ENCODE measurements at regions not wholly inside any gene's neighbourhood (a gene's known extent, or its start where the extent isn't known, plus 50 kb on each side); places are given as distances from the start of the nearest gene placed in this dataset.

- H3K36me3 ChIP-seq (ENCODE audit: insufficient read depth, low read length) = no peaks in the 10 kb centered on the region
- no peaks in the 10 kb centered on the region for H3K27me3 Mint-ChIP-seq
- H3K9me3 ChIP-seq (ENCODE audit: control insufficient read depth in 1 of 2, insufficient read depth in 1 of 2, low read length in 2 of 2) = peaks cover 0 to 19% of the 10 kb centered on the region in 2 experiments
- ChIA-PET CTCF (no interaction called here), POLR2A (no interaction called here)
- TF ChIP-seq CTCF (IDR thresholded peaks at IDR 0.05) = no peak
- H3K4me3 Mint-ChIP-seq = no peak overlapping the region
- no peaks in the 10 kb centered on the region for H3K27me3 ChIP-seq (ENCODE audit: control insufficient read depth in 1 of 2, insufficient read depth in 2 of 2, low read length in 2 of 2)
- no peak overlapping the region for H3K27ac Mint-ChIP-seq
- H3K36me3 Mint-ChIP-seq (ENCODE audit: low read depth) = no peaks in the 10 kb centered on the region
- no peak overlapping the region for H3K27ac ChIP-seq (ENCODE audit: low read depth in 1 of 2, low read length in 2 of 2)
- intact Hi-C loops (cut with DNase I, micrococcal nuclease) = no loop called here
- peaks cover 2% of the 10 kb centered on the region for H3K9me3 Mint-ChIP-seq
- no peaks in the 10 kb centered on the region for H3K4me1 ChIP-seq (ENCODE audit: insufficient read depth, low read length)
- no peaks in the 10 kb centered on the region for H3K4me1 Mint-ChIP-seq (ENCODE audit: low read depth)
- DNase-seq (no peak), ATAC-seq (ENCODE audit: poor library complexity) (no peak)
- no peak overlapping the region for H3K4me3 ChIP-seq (ENCODE audit: low read length)
These were observed 63.1 kb upstream of the NDN start for GRCh38 chr15:23750179-23750578.

GRCh38 chr15:23750776-23751175 is 63.7 kb upstream of the NDN start:
- Histone ChIP-seq H3K4me3 (ENCODE audit: low read length) (no peak overlapping the region), H3K4me1 (ENCODE audit: insufficient read depth, low read length) (no peaks in the 10 kb centered on the region), H3K36me3 (ENCODE audit: insufficient read depth, low read length) (no peaks in the 10 kb centered on the region), H3K27me3 (ENCODE audit: control insufficient read depth in 1 of 2, insufficient read depth in 2 of 2, low read length in 2 of 2) (no peaks in the 10 kb centered on the region), H3K27ac (ENCODE audit: low read depth in 1 of 2, low read length in 2 of 2) (no peak overlapping the region), H3K9me3 (ENCODE audit: control insufficient read depth in 1 of 2, insufficient read depth in 1 of 2, low read length in 2 of 2) (peaks cover 0 to 20% of the 10 kb centered on the region in 2 experiments)
- H3K4me3 Mint-ChIP-seq = no peak overlapping the region
- intact Hi-C loops (cut with DNase I, micrococcal nuclease) = no loop called here
- CTCF ChIA-PET = no interaction called here
- POLR2A ChIA-PET = no interaction called here
- DNase-seq (no peak), ATAC-seq (ENCODE audit: poor library complexity) (no peak)
- H3K4me1 Mint-ChIP-seq (ENCODE audit: low read depth) = no peaks in the 10 kb centered on the region
- no peaks in the 10 kb centered on the region for H3K36me3 Mint-ChIP-seq (ENCODE audit: low read depth)
- TF ChIP-seq CTCF (IDR thresholded peaks at IDR 0.05) = no peak
- H3K9me3 Mint-ChIP-seq = peaks cover 2% of the 10 kb centered on the region
- H3K27me3 Mint-ChIP-seq = no peaks in the 10 kb centered on the region
- no peak overlapping the region for H3K27ac Mint-ChIP-seq

GRCh38 chr15:23753248-23753647 is 66.1 kb upstream of the NDN start:
- ChIA-PET CTCF (no interaction called here), POLR2A (no interaction called here)
- intact Hi-C loops (cut with DNase I, micrococcal nuclease) = no loop called here
- Histone ChIP-seq H3K4me3 (ENCODE audit: low read length) (no peak overlapping the region), H3K27me3 (ENCODE audit: control insufficient read depth in 1 of 2, insufficient read depth in 2 of 2, low read length in 2 of 2) (no peaks in the 10 kb centered on the region), H3K4me1 (ENCODE audit: insufficient read depth, low read length) (no peaks in the 10 kb centered on the region), H3K9me3 (ENCODE audit: control insufficient read depth in 1 of 2, insufficient read depth in 1 of 2, low read length in 2 of 2) (peaks cover 0 to 15% of the 10 kb centered on the region in 2 experiments), H3K36me3 (ENCODE audit: insufficient read depth, low read length) (no peaks in the 10 kb centered on the region), H3K27ac (ENCODE audit: low read depth in 1 of 2, low read length in 2 of 2) (no peak overlapping the region)
- no peaks in the 10 kb centered on the region for H3K36me3 Mint-ChIP-seq (ENCODE audit: low read depth)
- H3K27me3 Mint-ChIP-seq = no peaks in the 10 kb centered on the region
- H3K27ac Mint-ChIP-seq = no peak overlapping the region
- H3K4me3 Mint-ChIP-seq = no peak overlapping the region
- H3K9me3 Mint-ChIP-seq = peaks cover 5% of the 10 kb centered on the region
- DNase-seq = no peak
- no peak for ATAC-seq (ENCODE audit: poor library complexity)
- TF ChIP-seq CTCF (IDR thresholded peaks at IDR 0.05) = no peak
- no peaks in the 10 kb centered on the region for H3K4me1 Mint-ChIP-seq (ENCODE audit: low read depth)
